NCI-H1436 treated with DMSO at 0.1 percent for 48 hours (cell line): ENCODE measurements at regions not wholly inside any gene's neighbourhood (a gene's known extent, or its start where the extent isn't known, plus 50 kb on each side); places are given as distances from the start of the nearest gene placed in this dataset.

Source experiments
- DNase-seq: peaks from one replicate; lab custom pipeline; 2025; lab: John Stamatoyannopoulos, UW

DNA sequence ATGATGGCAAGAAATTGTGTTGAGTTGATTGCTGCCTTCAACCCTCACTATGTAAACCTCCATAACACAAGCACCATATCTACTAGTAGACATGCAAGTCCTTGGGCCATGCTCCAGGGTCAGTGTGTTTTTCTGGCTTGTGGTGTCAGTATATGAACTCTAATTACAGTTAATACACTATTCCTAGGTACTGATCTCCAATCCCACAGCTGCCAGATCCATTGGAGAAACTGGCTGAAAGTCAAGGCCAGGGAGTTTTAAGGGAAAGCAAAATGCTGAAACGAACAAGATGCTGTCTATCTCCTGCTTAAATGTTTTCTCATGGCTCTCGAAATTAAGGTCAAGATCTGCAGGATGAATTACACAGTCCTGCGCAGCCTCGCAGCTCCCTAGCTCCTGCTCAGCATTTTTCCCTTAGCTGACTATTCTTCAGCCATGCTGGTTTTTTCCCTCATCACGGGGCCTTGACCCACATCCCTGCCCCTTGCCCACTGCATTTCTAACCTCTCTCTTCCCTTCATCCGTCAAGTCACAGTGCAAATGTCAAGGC, 425.0 kb upstream of the ADAMTS9 start:
- DNase-seq = no peak

DNA sequence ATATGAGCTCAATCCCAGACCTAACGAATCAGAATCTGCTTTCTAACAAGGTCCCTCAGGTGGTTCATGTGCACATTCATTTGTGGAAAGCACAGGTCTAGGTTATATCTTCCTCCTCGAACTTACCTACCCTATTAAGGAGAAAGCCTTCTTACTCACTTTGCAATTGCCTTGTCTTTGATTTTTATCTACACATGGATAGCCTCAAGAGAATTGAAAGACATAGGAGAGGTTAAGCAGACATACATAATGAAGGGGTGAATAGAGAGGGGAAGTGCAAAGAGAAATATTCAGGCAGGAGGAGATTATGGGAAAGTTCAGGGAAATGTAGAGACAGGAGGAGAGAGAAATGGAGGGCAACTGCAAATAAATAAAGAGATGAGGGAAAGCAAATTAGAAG, 422.9 kb upstream of the ADAMTS9 start:
- no peak for DNase-seq

GRCh38 chr3:65109966-65110500, 422.2 kb upstream of the ADAMTS9 start:
- no peak for DNase-seq

GRCh38 chr3:65107174-65107573, 419.4 kb upstream of the ADAMTS9 start:
- DNase-seq = no peak

GRCh38 chr3:65101450-65101849, 413.6 kb upstream of the ADAMTS9 start:
- DNase-seq = no peak

DNA sequence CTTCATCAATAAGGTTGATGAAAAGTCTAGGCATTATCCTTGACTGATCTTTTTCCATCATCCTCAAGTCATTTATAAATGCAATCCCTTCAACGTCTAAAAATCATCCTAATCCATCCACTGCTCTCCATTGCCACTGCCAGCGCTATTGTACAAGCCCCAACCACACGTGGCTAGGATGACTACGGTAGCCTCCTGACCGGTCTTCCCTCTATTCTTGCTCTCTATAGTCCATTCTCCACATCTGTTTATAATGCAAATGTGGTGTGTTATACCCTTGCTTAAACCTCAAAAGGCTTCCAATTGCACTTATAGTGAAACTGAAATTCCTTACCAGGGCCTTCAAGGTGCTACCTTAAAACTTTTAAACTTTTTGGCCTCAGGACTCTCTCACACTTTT, 410.6 kb upstream of the ADAMTS9 start:
- no peak for DNase-seq

DNA sequence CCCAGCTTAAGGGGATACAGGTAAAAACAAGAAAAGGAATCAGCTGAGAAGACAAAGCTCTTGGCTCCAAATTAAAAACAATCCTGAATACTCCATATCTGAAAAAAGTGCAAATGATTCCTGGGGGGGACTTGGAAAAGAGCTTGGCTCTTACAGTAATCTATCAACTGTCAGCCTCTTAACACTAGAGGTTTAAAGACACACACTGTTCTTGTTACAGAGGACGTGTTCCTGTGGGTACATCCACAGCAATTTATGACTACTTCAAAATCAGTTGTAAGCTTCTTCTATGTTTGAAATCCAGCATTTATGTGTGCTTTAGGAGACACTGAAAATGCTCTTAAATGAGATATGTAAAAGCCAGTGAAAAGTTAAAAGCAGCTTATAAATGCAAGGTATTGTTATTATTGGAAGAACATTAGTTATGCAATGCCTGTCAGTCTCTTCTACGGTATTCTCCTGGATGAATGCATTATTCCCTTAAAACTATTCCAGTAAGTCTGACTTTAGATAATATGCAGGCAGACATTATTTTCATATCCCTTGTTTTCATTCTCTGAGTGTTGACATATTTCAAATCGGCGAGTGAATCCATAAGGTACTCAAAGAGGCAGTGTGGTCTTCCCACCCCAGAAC, 408.4 kb upstream of the ADAMTS9 start:
- no peak for DNase-seq

DNA sequence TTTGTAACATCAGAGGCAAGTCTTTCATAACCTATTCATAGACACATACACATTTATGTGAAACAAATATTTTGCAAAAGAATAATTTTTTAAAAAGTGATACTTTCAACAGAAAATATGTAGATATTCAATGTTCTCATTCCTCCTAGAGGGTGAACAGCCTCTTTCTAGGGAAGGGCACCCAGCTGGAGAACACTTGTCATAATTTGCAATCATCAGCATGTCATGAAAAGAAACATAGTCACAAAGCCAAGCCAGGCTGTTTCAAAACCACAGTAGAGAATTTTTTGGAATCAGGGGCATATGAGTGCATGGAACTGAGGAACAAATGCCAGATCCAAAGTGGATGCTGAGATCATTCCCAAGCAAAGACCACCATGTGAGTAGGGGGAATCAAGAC, 406.9 kb upstream of the ADAMTS9 start:
- DNase-seq = no peak

DNA sequence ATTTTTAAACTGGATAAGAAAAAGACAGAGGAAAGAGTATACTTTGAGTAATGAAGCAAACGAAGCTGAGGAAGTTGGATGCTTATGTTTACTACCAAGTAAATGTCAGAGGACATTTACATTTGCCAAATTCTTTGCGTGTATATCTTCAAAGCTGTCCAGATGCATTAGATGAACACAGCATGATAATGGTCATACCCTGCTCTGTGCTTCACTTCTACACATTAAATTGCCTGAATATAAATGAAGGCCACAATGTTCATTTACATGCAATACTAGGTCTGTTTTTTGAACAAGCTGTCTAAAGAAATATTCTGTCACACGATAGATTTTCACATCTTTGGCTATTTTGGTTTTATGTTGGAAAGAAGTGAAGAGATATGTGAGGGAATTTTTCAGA, 405.8 kb upstream of the ADAMTS9 start:
- no peak for DNase-seq

GRCh38 chr3:65091565-65091964, 403.8 kb upstream of the ADAMTS9 start:
- DNase-seq = no peak

- no peak for DNase-seq
These were observed 395.4 kb upstream of the ADAMTS9 start for GRCh38 chr3:65083240-65083639.

DNA sequence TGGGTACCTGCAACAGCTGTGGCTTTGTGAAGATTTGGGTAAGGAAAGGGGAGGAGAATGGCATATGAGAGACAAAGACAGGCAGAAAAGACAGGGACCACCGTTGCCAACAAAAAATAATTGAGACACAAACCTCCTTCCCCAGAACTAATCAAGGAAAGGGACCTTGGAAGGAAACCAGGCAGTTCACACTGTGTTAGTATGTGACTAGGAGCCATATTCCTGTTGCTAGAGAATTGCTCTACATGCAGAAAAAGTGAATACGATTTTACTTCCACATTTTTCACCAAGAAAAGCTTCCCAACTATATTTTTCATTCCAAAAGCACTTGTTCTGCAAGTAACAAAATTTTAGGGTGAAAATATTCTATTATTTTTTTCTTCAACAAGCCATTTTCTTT, 393.7 kb upstream of the ADAMTS9 start:
- no peak for DNase-seq

- DNase-seq = no peak
These were observed 392.6 kb upstream of the ADAMTS9 start for GRCh38 chr3:65080432-65080831.

DNA sequence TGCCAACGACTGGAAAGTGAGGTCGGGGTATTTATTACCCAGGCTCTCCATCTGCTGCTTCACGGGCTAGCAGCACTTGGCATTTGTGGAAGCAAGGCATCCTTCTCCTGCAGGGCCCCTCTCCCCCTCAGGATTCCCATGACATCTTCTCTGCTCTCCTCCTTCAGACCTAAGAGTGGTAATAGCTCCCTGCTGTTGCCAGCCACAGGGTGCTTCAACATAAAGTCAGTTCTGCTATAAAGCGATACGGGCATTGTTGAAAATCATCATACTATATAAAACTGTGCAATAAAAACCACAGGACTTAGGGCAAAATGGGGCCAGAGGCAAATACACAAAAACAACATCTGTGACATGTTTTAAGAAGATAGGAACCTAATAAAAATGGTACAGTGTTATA, 391.8 kb upstream of the ADAMTS9 start:
- no peak for DNase-seq

DNA sequence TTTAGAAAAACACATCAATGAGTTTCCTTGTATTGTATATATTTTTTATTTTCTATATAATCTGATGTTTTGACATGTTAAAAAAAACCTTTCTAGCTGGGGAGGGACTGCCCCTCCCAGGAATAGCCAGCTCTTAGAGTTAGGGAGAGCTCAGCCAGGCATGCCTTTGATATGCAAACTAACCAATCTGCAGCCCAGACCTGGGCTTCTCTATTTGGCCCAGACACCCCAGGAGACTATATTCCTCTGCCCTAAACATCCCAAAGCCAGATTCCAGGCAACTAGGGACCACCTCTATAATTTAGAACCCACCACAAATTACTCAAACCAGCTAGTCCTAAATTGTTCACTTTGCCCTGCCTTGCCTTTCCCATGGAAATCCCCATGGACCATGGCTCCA, 390.9 kb upstream of the ADAMTS9 start:
- DNase-seq = no peak

DNA sequence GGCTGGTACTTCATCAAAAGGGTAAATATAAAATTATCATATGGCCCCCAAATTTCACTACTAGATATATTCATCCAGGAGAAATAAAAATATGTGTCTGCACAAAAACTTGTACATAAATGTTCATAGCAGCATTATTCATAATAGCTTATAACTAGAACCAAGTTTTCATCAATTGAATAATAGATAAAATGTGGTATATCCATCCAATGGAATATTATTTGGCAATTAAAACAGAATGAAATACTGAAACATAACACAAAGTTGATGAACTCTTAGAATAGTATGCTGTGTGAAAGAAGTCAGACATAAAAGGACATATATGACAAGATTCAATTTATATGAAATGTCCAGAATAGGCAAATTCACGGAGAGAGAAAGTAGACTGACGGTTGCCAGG, 389.3 kb upstream of the ADAMTS9 start:
- DNase-seq = no peak

DNA sequence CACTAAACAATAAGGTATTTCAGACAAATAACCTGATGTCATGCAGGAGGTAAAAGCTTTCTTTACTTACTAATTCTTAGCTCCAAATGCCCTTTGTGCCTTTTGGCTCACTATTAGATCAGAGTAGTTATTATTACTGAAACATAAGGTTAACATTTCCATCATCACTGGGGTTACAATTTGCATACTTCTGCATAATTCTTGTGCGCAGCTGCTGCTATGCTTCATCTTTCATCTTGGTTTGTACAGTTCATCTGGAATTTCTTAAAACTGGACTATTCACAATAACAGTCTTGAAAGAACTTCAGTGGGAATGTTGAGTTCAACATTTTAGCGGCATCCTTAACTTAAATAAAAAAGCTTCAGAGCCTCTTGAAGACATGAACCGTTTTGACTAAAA, 383.2 kb upstream of the ADAMTS9 start:
- DNase-seq = no peak

DNA sequence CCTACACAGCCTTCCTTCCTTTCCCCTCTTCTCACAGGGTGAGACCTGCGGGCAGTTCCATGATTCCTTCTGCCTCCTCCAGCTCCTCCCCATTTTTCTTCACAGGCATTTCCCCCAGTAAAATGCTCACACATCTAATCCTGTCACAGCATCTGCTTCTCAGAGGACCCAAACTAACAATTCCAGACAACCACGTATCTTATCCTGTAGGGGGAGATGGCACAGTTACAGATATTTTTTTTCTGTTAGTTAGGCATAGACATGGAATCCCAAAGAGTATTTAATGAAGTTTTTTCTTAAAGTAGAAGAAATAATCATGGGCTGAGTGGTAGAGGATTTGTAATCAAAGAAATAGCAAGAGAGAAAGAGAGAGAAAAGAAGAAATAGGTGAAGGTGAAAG, 373.1 kb upstream of the ADAMTS9 start:
- no peak for DNase-seq

GRCh38 chr3:65052101-65052500, 364.3 kb upstream of the ADAMTS9 start:
- DNase-seq = peak; percentile 46

- DNase-seq = no peak
These were observed 360.4 kb upstream of the ADAMTS9 start for GRCh38 chr3:65048151-65048550.

GRCh38 chr3:65045138-65045537, 357.3 kb upstream of the ADAMTS9 start:
- no peak for DNase-seq

GRCh38 chr3:65044401-65044800, 356.6 kb upstream of the ADAMTS9 start:
- no peak for DNase-seq

DNA sequence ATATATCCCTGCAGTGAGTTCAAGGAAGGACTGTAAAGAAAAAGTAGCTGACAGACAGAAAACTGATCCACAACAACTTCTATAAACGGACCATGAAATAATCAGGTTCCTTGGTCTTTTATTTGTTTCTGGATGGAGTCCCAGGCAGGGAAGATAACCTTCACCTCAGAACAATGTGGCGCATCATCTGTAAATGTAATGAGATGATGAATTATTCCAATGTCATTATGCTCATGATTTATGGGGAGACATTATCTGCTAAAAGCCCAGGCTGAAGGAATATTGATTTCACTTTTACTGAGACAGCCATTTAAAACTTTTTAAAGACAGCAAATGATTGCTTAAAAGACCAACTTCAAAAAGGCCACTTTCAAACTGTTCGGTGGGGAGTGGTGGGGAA, 354.9 kb upstream of the ADAMTS9 start:
- no peak for DNase-seq

DNA sequence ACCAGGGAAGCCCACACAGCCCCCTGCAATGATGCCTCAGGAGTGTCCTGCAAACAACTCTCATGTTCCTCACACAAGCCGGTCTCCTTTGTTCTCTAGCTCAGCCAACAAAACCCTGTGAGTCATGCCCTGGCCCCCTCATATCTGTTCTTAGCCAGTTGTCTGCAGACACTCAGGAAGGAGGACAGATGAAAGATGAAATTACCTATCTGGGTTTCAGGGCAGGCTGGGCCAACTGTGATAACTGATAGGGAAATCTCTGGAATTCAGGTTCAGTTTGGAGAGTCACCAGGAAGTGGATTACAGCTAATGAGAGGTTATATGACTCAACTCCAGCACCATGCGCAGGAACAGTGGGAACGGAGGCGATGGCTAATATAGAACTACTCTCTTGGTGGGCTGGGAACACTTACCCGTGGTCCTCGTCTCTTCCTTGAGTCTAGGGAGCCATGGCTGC, 352.0 kb upstream of the ADAMTS9 start:
- DNase-seq = no peak
